Effector CD4-positive, alpha-beta T cell (primary cell): ENCODE measurements at regions not wholly inside any gene's neighbourhood (a gene's known extent, or its start where the extent isn't known, plus 50 kb on each side); places are given as distances from the start of the nearest gene placed in this dataset.

Experiments used
- DNase-seq: peaks from one replicate; pipeline ENCODE4 v3.0.0-alpha.2; 2020

- DNase-seq: no peak
These were observed 217.9 kb downstream of the PRL start for GRCh38 chr6:22078802-22079545.

- DNase-seq: no peak
These were observed 217.1 kb downstream of the PRL start for GRCh38 chr6:22079783-22080182.

DNA sequence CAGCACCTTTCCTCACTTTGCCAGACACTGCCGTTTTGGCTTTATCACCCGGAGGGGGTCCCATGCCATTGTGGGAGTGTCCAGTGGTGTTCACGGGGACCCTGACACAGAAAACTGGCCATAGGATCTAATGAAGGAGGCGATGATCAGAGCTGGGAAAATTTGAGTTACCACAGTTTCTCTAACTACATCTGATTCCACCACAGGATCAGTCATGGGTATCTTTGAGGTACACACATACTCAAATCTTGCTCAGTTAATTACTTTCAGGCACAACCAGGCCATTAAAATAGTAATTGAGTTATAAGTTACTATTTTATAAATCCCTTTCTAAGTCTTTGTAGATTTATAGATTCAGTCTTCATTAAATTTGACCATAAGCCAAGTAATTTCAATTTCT is 215.1 kb downstream of the PRL start:
- DNase-seq: no peak

DNA sequence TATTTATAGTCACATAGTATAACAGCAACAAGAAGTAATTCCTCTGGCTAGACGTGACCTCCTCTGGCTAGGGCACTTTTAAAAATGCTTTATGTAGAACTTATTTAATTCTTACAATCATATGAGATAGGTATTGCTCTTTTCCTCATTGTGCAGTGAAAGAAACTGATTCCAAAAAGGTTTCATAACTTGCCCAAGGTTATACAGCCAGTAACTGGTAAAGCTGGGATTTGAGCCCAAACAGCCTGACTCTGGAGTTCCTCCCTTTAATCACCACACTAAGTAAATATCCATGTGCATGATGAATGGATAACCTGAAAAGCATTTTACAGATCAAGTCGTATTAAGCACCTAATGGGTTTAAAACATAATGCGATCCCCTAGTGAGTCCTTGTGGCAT is 214.6 kb downstream of the PRL start:
- no peak for DNase-seq

DNA sequence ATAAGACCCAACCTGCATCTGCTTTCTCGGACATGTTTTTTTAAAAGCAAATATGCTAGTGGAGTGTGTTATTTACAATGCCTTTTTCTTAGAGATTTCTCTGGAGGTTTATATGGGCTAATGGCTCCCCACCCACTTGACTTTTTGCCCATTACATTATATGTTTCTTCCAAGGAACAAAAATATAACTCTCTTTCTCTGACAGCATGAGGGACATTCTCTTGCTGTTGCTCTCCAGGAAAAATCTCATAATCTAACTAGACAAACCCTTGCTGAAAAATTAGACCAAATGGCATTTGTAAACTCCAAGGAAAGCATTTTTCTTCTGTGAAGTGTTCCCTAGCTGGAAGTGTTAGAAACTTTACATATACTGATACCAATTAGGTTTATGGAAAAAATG is 213.7 kb downstream of the PRL start:
- no peak for DNase-seq

DNA sequence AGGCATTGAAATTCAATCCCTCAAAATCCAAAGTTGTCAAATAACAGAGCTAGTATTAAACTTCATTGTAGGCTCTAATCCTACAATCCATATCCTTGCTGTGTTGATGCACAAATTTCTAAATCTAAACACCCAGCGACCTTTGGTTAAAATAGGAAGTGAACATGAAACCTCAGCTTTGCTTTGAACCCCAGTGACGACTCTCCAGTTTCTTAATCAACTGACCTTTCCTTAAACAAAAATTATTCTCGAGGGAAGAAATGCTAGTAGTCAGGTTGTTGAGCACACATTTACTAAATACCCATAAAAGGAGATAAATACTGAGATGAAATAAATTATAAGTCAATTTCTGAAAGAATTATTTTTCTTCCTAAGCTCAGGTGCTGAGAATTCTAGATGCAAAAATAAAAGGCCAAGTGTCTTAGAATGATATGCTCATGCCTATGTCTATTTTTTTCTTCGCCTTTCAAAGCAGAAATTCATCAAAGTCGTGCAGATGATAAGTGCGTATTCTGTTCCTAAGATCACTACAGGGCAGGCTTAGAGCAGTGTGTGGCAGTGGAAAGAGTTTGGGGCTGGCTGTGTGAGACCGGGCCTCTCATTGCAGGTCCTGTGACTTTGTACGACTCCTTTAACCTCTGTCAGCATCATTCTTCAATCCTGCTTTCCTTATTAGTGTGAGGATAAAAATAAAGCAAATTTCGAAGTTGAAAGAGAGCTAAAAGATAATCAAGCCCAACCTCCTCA is 208.7 kb downstream of the PRL start:
- DNase-seq: no peak

- no peak for DNase-seq
These were observed 205.3 kb downstream of the PRL start for GRCh38 chr6:22091424-22091948.

DNA sequence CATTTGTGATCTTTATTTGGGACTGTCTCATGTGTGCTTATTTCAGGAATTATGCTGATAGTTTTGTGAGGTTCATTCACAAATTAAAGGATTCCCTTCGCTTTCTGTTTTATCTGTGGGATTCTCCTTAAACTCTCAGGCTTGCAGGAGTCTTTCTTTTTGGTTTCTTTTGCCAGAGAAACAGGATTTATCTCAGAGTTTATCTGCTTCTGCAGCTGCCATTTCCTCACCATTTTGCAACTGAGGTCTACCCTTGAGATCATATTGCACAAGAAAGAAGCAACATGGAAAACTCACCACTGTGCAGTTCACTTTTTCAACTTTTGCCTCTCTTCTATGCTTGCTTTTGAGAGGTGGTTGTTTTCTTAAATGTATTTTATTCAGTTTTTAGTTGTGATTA is 201.0 kb downstream of the PRL start:
- DNase-seq: no peak

DNA sequence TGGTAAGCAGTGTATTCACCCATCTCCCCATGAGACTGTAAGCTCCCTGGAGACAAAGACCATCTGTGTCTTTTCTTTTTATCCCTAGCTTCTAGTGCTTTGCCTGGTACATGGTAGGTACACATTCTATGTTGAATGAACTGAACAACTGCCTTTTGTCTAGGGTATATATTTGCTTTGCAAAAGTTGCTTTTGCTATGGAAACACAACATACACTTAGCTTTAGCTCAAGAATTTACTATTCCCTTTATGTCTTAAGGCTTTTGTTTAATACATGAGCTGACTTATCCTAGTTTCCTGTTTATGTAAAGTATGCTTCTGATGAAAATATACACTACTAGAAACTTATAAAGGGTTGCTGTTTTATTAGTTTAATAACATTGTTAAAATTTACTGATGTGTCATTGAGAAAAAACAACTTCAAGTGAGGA is 198.2 kb downstream of the PRL start:
- no peak for DNase-seq

GRCh38 chr6:22099231-22099630 is 197.6 kb downstream of the PRL start:
- DNase-seq: no peak

- DNase-seq: no peak
These were observed 196.9 kb downstream of the PRL start for GRCh38 chr6:22099923-22100322.

DNA sequence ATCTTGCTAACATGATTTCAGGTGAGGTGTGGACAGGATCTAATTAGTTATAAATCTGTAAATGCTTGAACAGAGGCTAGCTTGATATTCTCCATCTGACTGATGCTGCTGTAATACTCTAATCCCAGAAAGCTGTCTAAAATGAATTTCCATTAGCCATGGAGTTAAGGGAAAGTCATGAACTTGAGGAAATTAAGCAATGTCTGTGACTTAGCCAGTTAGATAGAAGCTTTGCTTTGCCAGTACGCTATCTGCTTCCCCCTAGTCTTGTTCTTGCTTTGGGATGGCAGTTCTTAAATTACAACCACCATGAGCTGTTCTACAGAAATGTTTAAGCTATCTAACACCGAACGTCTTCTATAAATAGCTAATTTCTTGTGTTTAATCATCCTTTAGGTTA is 195.7 kb downstream of the PRL start:
- DNase-seq: no peak

DNA sequence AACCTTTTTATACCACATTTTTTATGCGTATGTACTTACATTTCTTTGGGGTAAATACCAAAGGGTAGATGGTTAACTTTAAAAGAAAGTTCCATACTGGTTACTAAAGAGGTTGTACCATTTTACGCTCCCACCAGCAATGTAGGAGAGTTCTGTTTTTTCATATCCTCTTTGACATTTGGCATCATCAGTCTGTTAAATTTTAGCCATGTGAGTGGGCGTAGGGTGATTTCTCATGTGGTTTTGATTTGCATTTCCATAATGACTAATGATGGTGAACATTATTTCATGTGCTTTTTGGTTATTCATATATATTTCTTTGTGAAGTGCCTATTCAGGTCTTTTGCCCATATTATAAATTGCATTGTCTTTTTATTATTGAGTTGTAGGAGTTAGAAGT is 194.2 kb downstream of the PRL start:
- DNase-seq: no peak

DNA sequence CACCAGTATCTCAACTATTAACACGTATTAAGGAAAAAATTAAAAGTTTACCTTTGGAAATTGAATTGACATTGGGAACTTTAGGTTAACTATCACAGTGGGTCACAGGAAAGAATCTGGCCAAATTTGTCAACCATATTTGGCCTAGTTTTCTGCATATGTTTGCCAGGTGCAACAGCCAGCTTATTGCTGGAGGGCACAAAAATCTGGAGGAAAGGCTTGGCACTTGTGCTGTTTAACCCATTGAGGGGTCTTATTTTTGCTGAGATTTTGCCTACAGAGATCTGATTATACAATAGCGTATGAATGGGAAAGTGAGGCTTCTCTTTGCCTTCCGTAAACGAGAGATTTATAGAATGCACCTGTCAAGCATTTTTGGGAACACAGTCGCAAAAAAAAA is 190.4 kb downstream of the PRL start:
- DNase-seq: no peak

GRCh38 chr6:22106961-22107360 is 189.9 kb downstream of the PRL start:
- DNase-seq: no peak

DNA sequence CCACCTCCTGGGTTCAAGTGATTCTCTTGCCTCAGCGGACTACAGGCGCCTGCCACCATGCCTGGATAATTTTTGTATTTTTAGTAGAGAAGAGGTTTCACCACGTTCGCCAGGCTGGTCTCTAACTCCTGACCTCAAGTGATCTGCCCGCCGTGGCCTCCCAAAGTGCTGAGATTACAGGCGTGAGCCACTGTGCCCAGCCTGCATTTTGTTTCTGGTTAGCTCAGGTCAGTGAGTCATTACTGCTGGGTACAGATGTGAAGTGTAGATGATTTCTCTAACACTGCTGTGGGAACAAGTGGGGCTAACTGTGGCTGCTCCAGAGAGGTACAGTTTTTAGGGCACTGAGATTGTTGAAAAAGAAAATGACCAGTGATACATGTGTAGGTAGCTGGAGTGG is 188.6 kb downstream of the PRL start:
- no peak for DNase-seq

GRCh38 chr6:22110061-22110460 is 186.8 kb downstream of the PRL start:
- no peak for DNase-seq

DNA sequence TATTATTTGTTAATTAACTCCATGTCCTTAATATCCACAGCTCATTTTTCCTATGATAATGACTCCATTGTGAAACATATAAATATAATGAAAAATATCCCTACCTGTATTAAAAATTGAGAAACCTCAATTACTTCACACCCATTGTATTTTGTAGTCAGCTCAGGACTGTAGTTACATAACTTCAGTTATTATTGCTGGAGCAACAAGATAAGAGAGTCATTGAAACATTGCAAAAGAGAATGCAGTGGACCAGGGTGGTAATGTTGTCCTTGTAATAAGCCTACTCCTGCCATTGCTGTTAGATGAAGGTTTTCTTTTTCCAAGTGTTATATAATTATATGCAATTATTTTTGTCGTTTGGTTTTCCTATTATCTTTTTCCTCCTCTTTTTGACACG is 184.4 kb downstream of the PRL start:
- no peak for DNase-seq

- no peak for DNase-seq
These were observed 183.6 kb downstream of the PRL start for GRCh38 chr6:22113026-22113766.

- DNase-seq: no peak
These were observed 181.3 kb downstream of the PRL start for GRCh38 chr6:22115559-22115958.

GRCh38 chr6:22117631-22118030 is 179.2 kb downstream of the PRL start:
- no peak for DNase-seq

- no peak for DNase-seq
These were observed 177.3 kb downstream of the PRL start for GRCh38 chr6:22119500-22119899.

GRCh38 chr6:22124756-22125155 is 172.1 kb downstream of the PRL start:
- DNase-seq: no peak

- DNase-seq: no peak
These were observed 169.9 kb downstream of the PRL start for GRCh38 chr6:22126910-22127309.
